Activated T-cell treated with anti-CD3 and anti-CD28 coated beads for 1 hour (primary cell): ENCODE measurements at regions not wholly inside any gene's neighbourhood (a gene's known extent, or its start where the extent isn't known, plus 50 kb on each side); places are given as distances from the start of the nearest gene placed in this dataset.

ENCODE experiments used
- DNase-seq: peaks from one replicate; pipeline ENCODE4 v3.0.0-alpha.2; 2020; ENCODE audit warnings: low read depth

GRCh38 chr13:111645598-111646455 lies 325.4 kb downstream of the TEX29 start:
- DNase-seq = no peak

GRCh38 chr13:111646456-111646855 lies 326.0 kb downstream of the TEX29 start:
- no peak for DNase-seq

GRCh38 chr13:111648885-111649284 lies 328.4 kb downstream of the TEX29 start:
- no peak for DNase-seq

- no peak for DNase-seq
These were observed 330.2 kb downstream of the TEX29 start for GRCh38 chr13:111650626-111651025.

GRCh38 chr13:111652676-111653075 lies 332.2 kb downstream of the TEX29 start:
- no peak for DNase-seq

GRCh38 chr13:111654531-111654930 lies 334.1 kb downstream of the TEX29 start:
- no peak for DNase-seq

- DNase-seq = no peak
These were observed 336.0 kb downstream of the TEX29 start for GRCh38 chr13:111656439-111656838.

- no peak for DNase-seq
These were observed 336.6 kb downstream of the TEX29 start for GRCh38 chr13:111657013-111657412.

GRCh38 chr13:111658145-111659100 lies 338.0 kb downstream of the TEX29 start:
- DNase-seq = no peak

- DNase-seq = no peak
These were observed 338.9 kb downstream of the TEX29 start for GRCh38 chr13:111659219-111659775.

- DNase-seq = no peak
These were observed 339.4 kb downstream of the TEX29 start for GRCh38 chr13:111659842-111660241.

- DNase-seq = no peak
These were observed 340.6 kb downstream of the TEX29 start for GRCh38 chr13:111661052-111661451.

GRCh38 chr13:111661776-111662175 lies 341.3 kb downstream of the TEX29 start:
- DNase-seq = no peak

- DNase-seq = no peak
These were observed 342.0 kb downstream of the TEX29 start for GRCh38 chr13:111662451-111662850.

GRCh38 chr13:111662895-111663294 lies 342.5 kb downstream of the TEX29 start:
- no peak for DNase-seq

GRCh38 chr13:111663505-111663904 lies 343.1 kb downstream of the TEX29 start:
- no peak for DNase-seq

- DNase-seq = no peak
These were observed 343.5 kb downstream of the TEX29 start for GRCh38 chr13:111663953-111664421.

- no peak for DNase-seq
These were observed 344.3 kb downstream of the TEX29 start for GRCh38 chr13:111664696-111665095.

GRCh38 chr13:111665691-111666095 lies 345.3 kb downstream of the TEX29 start:
- DNase-seq = no peak

GRCh38 chr13:111666164-111666776 lies 345.8 kb downstream of the TEX29 start:
- no peak for DNase-seq

GRCh38 chr13:111667757-111668156 lies 347.3 kb downstream of the TEX29 start:
- DNase-seq = no peak

- DNase-seq = no peak
These were observed 348.0 kb downstream of the TEX29 start for GRCh38 chr13:111668451-111668850.
